Mammary epithelial cell (primary cell): ENCODE measurements at regions not wholly inside any gene's neighbourhood (a gene's known extent, or its start where the extent isn't known, plus 50 kb on each side); places are given as distances from the start of the nearest gene placed in this dataset.

ENCODE experiments used
- CTCF ChIP-seq, 2 donors: IDR thresholded peaks in 1 of 2; conservative IDR thresholded peaks in 1 of 2; 2 replicates each; pipeline ENCODE4 v1.5.1; 2011 to 2012; ENCODE audit warnings: inconsistent platforms in 2 of 2, low read length in 2 of 2, mild to moderate bottlenecking in 2 of 2, control low read depth in 1 of 2, low read depth in 1 of 2; ENCODE audit not compliant: insufficient read depth in 1 of 2; ENCODE audit errors: extremely low read depth in 1 of 2
- EZH2 ChIP-seq: IDR thresholded peaks from 2 replicates; pipeline ENCODE4 v1.6.1; 2012; ENCODE audit warnings: low read length, inconsistent platforms, borderline replicate concordance

- TF ChIP-seq EZH2, result no peak
- TF ChIP-seq CTCF (conservative IDR thresholded peaks at IDR 0.05 in 1 of 2, IDR thresholded peaks at IDR 0.05 in 1 of 2; ENCODE audit: extremely low read depth in 1 of 2, insufficient read depth in 1 of 2, low read depth in 1 of 2, low read length in 2 of 2), result no peak
Observed at GRCh38 chr5:109996246-109996645, 306.5 kb downstream of the MAN2A1 start.
